Skin epidermis (tissue), 12 donors: ENCODE measurements at regions not wholly inside any gene's neighbourhood (a gene's known extent, or its start where the extent isn't known, plus 50 kb on each side); places are given as distances from the start of the nearest gene placed in this dataset.
"Not testable (repeated sequence)": the region's sequence is repeated elsewhere in the genome, so short reads cannot be mapped to it uniquely, and the experiment has no call there.

Source experiments
- H3K27ac ChIP-seq, 21 experiments: fragments of 200-600 bp; sonication (generic) in 11 of 21; one replicate each; pipeline ENCODE4 v1.5.0; 2020; ENCODE audit warnings: mild to moderate bottlenecking in 3 of 21, inconsistent platforms in 2 of 21, moderate library complexity in 2 of 21
- H3K4me3 ChIP-seq, 7 experiments: fragments of 200-600 bp; sonication (generic) in 2 of 7; one replicate each; pipeline ENCODE4 v1.5.0; 2020; ENCODE audit warnings: inconsistent platforms in 2 of 7, mild to moderate bottlenecking in 2 of 7, moderate library complexity in 1 of 7

GRCh38 chr16:22648941-22649340, 138.2 kb downstream of the NPIPB5 start:
- Histone ChIP-seq H3K4me3 (no peak overlapping the region), H3K27ac (no peak overlapping the region)

- H3K27ac ChIP-seq, H3K4me3 ChIP-seq: not testable (repeated sequence)
Measured at GRCh38 chr16:22651111-22651817, 140.6 kb downstream of the NPIPB5 start.

GRCh38 chr16:22652463-22652845, 141.8 kb downstream of the NPIPB5 start:
- Histone ChIP-seq H3K4me3 (no peak overlapping the region), H3K27ac (no peak overlapping the region)

- H3K27ac ChIP-seq: no peak overlapping the region
- no peak overlapping the region for H3K4me3 ChIP-seq
Measured at GRCh38 chr16:22653876-22654275, 143.2 kb downstream of the NPIPB5 start.

DNA sequence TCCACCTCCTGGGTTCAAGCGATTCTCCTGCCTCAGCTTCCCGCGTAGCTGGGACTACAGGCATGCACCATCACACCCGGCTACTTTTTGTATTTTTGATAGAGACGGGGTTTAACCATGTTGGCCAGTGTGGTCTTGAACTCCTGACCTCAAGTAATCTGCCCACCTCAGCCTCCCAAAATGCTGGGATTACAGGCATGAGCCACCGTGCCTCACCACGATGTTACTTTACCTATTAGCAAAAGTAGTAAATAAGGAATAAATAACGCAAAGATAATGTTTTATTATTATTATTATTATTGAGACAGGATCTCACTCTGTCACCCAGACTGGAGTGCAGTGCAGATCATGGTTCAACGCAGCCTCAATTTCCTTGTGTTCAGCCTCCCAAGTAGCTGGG, 145.9 kb downstream of the NPIPB5 start:
- H3K27ac ChIP-seq, H3K4me3 ChIP-seq: not testable (repeated sequence)

DNA sequence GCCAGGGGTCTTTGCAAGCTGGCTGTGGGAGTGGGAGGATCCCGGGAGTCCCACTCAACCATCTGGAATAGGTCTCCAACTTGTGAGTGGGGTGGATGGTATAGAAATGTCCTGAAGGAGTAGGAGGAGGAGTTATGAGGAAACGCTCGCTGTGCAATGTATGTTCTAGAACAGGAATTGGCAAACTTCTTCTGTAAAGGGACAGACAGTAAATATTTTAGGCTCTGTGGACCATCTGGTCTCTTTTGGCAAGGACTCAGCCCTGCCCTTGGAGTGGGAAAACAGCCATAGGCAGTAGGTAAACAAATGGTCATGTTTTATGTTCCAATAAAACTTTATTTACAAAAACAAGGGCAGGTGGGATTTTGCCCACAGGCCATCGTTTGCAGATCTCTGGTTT, 149.2 kb downstream of the NPIPB5 start:
- Histone ChIP-seq H3K4me3 (no peak overlapping the region), H3K27ac (no peak overlapping the region)

DNA sequence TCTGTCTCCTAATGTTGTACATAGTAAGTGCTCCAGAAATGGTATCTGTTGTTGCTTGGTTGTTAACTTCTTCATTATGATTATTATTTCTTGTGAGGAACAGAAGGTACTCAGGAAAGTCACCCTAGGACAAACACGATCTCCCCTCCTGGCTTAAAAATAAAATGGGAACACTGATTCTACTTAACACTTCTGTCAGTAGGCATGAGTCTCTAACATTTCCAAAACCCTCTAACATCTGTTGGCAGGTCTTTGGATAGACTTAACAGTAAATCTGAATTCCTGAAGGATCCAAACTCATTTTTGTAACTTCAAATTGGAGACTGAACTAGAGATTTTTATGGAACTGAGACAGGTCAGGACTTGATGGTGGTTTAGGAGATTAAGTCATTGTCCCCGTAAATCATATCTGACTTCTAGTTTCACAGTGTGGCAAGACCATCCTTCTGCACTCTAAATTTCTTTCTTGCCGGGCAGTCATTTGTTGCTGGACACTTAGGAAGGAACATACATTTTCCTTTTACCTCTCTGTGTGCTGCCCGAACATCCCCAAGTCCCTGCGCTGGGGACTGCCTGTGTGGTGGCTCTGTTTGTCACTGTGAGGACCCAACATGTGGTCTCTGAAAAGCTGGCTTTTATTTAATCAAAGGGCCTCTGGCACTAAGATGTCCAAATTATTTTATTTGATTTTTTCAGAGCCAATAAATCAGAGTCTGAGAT, 149.9 kb downstream of the NPIPB5 start:
- Histone ChIP-seq H3K4me3 (no peak overlapping the region), H3K27ac (no peak overlapping the region)

DNA sequence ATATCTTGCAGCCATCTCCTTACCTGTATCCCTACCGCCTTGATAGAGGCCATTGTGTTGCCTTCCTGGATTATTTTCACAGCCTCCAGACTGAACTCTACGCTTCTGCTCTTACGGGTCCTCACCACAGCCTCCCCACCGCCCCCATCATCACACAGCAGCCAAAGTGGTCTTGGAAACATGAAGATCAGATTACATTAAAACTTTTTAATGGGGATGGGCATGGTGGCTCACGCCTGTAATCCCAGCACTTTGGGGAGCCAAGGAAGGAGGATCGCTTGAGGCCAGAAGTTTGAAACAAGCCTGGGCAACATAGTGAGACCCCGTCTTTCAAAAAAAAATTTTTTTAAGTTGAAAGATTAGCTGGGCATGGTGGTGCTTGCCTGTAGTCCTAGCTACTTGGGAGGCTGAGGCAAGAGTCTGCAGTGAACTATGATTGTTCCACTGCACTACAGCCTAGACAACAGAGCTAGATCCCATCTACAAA, 150.5 kb downstream of the NPIPB5 start:
- H3K27ac ChIP-seq: no peak overlapping the region
- H3K4me3 ChIP-seq: no peak overlapping the region

- not testable (repeated sequence) for H3K27ac ChIP-seq, H3K4me3 ChIP-seq
Measured at GRCh38 chr16:22662958-22663357, 151.0 kb upstream of the HS3ST2 start.

GRCh38 chr16:22663389-22664064, 150.4 kb upstream of the HS3ST2 start:
- H3K4me3 ChIP-seq: no peak overlapping the region
- H3K27ac ChIP-seq: no peak overlapping the region

- H3K27ac ChIP-seq: no peak overlapping the region
- no peak overlapping the region for H3K4me3 ChIP-seq
Measured at GRCh38 chr16:22664132-22664531, 149.8 kb upstream of the HS3ST2 start.

- Histone ChIP-seq H3K27ac (no peak overlapping the region), H3K4me3 (no peak overlapping the region)
Measured at GRCh38 chr16:22664561-22664997, 149.4 kb upstream of the HS3ST2 start.

DNA sequence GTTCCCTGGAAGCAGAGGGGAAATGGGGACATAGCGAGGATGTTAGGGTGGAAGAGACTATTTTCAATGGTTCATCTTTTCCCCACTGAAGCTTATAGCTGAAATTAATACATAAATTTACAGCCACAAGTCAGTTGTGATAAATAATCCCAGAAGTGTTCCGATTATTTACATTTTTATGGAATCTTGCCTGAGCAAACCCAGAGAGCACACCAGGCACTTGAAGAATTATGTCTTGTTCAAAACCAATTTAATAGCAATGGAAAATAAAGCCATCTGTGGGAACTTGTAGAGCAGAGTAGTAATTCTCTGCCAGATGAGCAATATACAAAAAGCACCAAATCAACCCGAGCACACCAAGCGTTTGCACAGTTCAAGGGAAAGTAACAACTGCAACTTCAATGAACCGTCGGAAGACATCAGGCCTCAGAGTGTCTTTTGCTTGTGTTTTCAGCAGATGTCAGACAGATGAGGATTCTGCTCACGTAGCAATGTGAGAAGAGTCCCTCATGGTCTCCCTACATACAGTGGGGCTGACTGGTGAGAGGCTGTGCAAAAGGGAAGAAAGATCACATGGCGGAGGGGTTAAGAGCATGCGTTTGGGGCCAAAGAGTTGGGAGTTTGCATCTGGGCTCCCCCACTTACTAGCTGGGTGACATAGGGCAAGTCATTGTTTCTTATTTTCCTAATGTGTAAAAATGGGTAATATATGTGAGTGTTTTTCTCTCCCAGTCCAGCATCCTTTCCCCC, 148.7 kb upstream of the HS3ST2 start:
- no peak overlapping the region for H3K4me3 ChIP-seq
- H3K27ac ChIP-seq: no peak overlapping the region

GRCh38 chr16:22665803-22666202, 148.2 kb upstream of the HS3ST2 start:
- Histone ChIP-seq H3K27ac (no peak overlapping the region), H3K4me3 (no peak overlapping the region)

DNA sequence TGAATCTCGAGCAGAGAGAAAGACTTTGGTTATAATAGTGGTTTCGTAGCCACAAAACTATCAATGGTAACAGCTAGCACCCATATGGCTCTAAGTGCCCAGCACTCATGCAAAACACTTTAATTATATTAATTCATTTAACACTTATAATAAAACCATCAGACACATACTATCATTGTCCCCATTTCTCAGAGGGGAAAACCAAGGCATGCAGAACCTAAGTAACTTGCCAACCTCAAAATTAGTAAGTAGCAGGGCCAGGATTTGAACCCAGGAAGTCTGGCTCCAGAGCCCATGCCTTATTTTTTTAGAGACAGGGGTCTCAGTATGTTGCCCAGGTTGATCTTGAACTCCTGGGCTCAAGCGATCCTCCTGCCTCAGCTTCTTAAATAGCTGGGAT, 145.6 kb upstream of the HS3ST2 start:
- H3K4me3 ChIP-seq: no peak overlapping the region
- H3K27ac ChIP-seq: no peak overlapping the region

DNA sequence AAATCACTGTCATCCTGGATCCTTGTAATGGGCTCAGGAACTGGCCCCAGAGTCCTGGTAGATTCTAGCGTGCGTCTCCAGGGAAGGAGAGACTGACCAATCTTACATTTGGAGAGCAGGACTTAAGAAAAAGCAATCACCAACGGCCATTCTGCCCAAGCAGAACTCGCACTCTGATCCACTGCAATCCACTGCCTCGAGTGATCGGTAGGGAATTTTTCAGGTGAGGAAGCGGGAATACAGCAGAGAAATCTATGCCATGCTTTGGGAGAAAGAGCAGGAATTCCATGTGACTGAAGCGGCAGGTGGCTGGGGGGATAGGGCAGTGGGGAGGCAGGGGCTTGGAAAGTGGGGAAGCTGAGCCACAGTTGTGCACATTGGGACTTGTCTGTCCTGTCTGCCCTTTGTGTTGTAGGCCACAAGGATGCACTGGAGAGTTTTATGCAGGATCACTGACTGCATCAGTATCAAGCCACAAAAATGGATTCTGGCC, 143.9 kb upstream of the HS3ST2 start:
- H3K4me3 ChIP-seq: no peak overlapping the region
- no peak overlapping the region for H3K27ac ChIP-seq

- H3K27ac ChIP-seq: no peak overlapping the region
- no peak overlapping the region for H3K4me3 ChIP-seq
Measured at GRCh38 chr16:22670551-22671041, 143.4 kb upstream of the HS3ST2 start.

DNA sequence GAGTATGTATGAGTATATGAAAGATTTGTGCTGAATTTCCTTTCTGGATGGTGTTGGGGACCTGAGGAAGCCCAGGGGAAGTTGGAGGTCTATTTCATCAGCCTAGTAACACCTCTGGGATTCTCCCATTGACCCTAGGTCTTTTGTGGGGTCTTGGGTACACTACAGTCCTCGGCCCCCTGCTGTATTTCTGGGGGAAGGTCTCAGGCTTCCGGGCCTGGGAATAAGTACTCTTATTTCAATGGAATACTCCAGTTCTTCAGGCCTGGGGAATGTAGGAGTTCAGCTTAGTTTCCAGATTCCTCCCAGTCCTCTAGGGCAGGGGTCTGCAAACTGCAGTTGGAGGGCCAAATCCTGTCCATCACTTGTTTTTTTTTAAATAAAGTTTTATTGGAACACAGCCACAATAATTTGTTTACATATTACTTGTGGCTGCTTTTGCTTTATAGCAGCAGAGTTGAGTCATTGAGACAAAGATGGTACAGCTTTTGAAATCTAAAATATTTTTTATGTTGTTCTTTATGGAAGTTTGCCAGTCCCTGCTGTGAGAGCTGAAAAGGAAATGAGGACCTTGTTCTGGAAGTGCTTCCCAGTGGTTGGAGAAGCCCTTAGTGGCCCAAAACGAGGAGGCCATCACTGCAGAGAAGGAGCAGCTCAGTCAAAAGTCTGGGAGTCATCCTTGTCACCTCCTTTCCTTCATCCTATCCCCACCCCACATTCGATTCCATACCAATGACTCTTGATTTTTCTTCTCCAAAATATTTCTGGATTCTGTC, 142.5 kb upstream of the HS3ST2 start:
- Histone ChIP-seq H3K27ac (no peak overlapping the region), H3K4me3 (no peak overlapping the region)

GRCh38 chr16:22672830-22673210, 141.1 kb upstream of the HS3ST2 start:
- H3K4me3 ChIP-seq: no peak overlapping the region
- H3K27ac ChIP-seq: no peak overlapping the region
